HEK293 (cell line): ENCODE measurements at regions not wholly inside any gene's neighbourhood (a gene's known extent, or its start where the extent isn't known, plus 50 kb on each side); places are given as distances from the start of the nearest gene placed in this dataset.

ENCODE experiments used
- MZF1 ChIP-seq: fragments of 450-650 bp; formaldehyde crosslinking; IDR thresholded peaks from 2 replicates; pipeline ENCODE4 v1.5.1; 2017; ENCODE audit warnings: missing biosample characterization, missing genetic modification characterization, borderline replicate concordance
- ZNF138 ChIP-seq: fragments of 450-650 bp; formaldehyde crosslinking; IDR thresholded peaks from 2 replicates; pipeline ENCODE4 v1.5.1; 2016; ENCODE audit warnings: missing biosample characterization, missing genetic modification characterization, borderline replicate concordance
- ZNF174 ChIP-seq: fragments of 450-650 bp; formaldehyde crosslinking; IDR thresholded peaks from 2 replicates; pipeline ENCODE4 v1.5.0; 2017; ENCODE audit warnings: missing biosample characterization, mild to moderate bottlenecking, missing genetic modification characterization
- ZNF510 ChIP-seq: fragments of 450-650 bp; formaldehyde crosslinking; IDR thresholded peaks from 2 replicates; pipeline ENCODE4 v1.5.1; 2018; ENCODE audit warnings: mild to moderate bottlenecking, missing genetic modification characterization, missing biosample characterization; ENCODE audit not compliant: insufficient replicate concordance
- ZNF670 ChIP-seq: fragments of 450-650 bp; formaldehyde crosslinking; IDR thresholded peaks from 2 replicates; pipeline ENCODE4 v1.5.1; 2016; ENCODE audit warnings: missing biosample characterization, missing genetic modification characterization, low read depth

DNA sequence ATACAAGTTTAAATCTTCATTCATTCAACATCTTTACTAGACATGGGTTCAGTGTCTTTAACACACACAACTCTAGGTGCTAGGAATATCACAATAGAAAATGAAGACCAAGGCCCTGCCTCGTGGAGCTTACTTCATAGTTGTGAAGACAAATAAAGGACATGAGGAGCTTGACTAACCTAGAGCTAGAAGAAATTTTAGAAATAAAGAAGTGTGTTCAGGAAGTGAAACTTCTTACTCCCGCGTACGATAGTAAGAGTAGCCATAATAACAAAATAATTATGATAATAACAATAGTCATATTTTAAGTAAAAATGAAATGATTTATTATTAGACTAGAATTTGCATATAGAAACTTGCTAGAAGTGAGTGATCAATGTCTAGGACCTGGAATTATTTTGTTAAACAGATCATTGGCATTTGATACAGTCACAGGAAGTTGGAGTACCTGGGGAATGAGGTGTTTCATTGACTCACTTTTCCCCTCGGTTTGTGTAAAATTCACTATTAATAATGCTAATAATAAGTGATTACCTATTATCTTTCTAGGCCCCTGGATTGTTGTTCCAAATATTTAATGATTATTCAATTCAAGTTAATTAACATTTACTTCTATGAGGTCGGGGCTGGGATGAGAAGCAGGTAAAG lies 331.3 kb downstream of the NSG2 start:
- TF ChIP-seq ZNF138 (no peak), ZNF670 (tag by site-specific recombination) (no peak), MZF1 (tag by site-specific recombination) (no peak), ZNF510 (no peak), ZNF174 (tag by site-specific recombination) (no peak)
